Osteoblast (primary cell): ENCODE measurements at regions not wholly inside any gene's neighbourhood (a gene's known extent, or its start where the extent isn't known, plus 50 kb on each side); places are given as distances from the start of the nearest gene placed in this dataset.

ENCODE experiments used
- DNase-seq: peaks from one replicate; pipeline ENCODE4 v3.0.0; 2011; ENCODE audit warnings: low spot score, mixed read lengths; ENCODE audit not compliant: insufficient read length; ENCODE audit errors: missing footprints
- H2AFZ ChIP-seq: 2 replicates; pipeline ENCODE4 v1.6.0; 2011; ENCODE audit warnings: mild to moderate bottlenecking, low read length
- H3K27ac ChIP-seq: 2 replicates; pipeline ENCODE4 v1.5.1; 2011; ENCODE audit warnings: mild to moderate bottlenecking, low read depth, low read length, moderate library complexity
- H3K27me3 ChIP-seq: 2 replicates; pipeline ENCODE4 v1.6.0; 2012; ENCODE audit warnings: mild to moderate bottlenecking, control low read depth, inconsistent platforms, low read length, moderate library complexity; ENCODE audit not compliant: insufficient read depth
- H3K36me3 ChIP-seq: 2 replicates; pipeline ENCODE4 v1.5.1; 2011; ENCODE audit warnings: mild to moderate bottlenecking, low read length, control low read depth, moderate library complexity; ENCODE audit not compliant: insufficient read depth
- H3K4me1 ChIP-seq: 2 replicates; pipeline ENCODE4 v1.5.1; 2011; ENCODE audit warnings: mild to moderate bottlenecking, low read length, control low read depth, moderate library complexity; ENCODE audit not compliant: insufficient read depth
- H3K4me2 ChIP-seq: 2 replicates; pipeline ENCODE4 v1.6.0; 2011; ENCODE audit warnings: mild to moderate bottlenecking, low read length; ENCODE audit not compliant: insufficient read depth
- H3K4me3 ChIP-seq: fragments of 200-600 bp; sonication (generic); 3 replicates; pipeline ENCODE4 v1.5.1; 2012; ENCODE audit warnings: mild to moderate bottlenecking, low read length, inconsistent platforms; ENCODE audit not compliant: insufficient read depth
- H3K79me2 ChIP-seq: 2 replicates; pipeline ENCODE4 v1.6.0; 2012; ENCODE audit warnings: mild to moderate bottlenecking, low read length, control low read depth, inconsistent platforms; ENCODE audit not compliant: insufficient read depth
- H3K9me3 ChIP-seq: 2 replicates; pipeline ENCODE4 v1.5.1; 2011; ENCODE audit warnings: low read depth, low read length, control low read depth
- H4K20me1 ChIP-seq: 2 replicates; pipeline ENCODE4 v1.6.0; 2012; ENCODE audit warnings: mild to moderate bottlenecking, low read length, control low read depth; ENCODE audit not compliant: insufficient read depth
- TF ChIP-seq, protein P1 (sequence below): IDR thresholded peaks from 2 replicates; pipeline ENCODE4 v1.5.1; 2011; ENCODE audit warnings: mild to moderate bottlenecking, low read depth, low read length, moderate library complexity; ENCODE audit errors: extremely low read depth

DNA sequence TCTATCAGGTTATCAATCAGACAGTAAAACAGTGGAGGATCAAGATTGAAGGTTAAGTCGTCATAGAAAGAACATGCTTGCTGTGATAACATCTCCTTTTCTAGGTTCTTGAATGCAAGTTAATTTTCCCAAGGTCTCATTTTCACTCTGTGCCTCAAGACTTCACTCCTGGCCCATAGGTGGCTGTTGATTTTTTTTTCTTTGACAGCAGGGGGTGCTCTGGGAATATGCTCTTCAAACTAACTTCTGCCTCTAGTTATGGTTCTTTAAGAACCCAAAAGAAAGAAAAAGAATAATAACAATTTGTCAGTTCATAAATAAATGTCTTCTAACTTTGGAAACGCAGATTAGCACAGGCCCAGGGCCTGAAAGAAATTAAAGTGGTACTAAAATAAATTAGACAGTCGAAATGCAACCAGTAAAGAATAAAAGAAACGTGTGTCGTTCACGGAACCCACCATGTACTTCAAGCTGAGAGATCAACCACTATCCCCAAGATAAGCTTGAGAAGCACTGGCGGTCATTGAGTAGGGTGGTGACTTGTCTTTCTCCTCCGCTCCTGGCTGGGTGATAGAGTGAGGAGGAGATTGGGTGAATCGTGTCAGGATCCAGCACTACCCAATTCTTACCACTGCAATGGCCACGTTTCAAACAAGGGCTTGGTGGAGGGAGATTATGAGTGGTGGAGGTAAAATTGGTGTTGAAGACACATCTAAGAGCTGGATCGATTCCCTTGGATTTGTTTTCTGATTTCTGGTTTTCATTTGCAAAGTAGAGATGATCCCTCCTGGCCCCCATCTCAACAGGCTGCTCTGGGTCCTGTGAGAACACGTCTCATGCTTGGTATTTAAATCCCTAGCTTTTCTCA lies 93.4 kb upstream of the IRX4 start:
- Histone ChIP-seq H2AFZ (no peak overlapping the region), H3K9me3 (no peaks in the 10 kb centered on the region), H3K4me1 (no peaks in the 10 kb centered on the region), H3K4me3 (no peak overlapping the region), H3K79me2 (no peaks in the 10 kb centered on the region), H3K27me3 (no peaks in the 10 kb centered on the region), H4K20me1 (no peaks in the 10 kb centered on the region), H3K27ac (no peak overlapping the region), H3K36me3 (no peaks in the 10 kb centered on the region), H3K4me2 (no peak overlapping the region)
- TF ChIP-seq, protein P1, sequence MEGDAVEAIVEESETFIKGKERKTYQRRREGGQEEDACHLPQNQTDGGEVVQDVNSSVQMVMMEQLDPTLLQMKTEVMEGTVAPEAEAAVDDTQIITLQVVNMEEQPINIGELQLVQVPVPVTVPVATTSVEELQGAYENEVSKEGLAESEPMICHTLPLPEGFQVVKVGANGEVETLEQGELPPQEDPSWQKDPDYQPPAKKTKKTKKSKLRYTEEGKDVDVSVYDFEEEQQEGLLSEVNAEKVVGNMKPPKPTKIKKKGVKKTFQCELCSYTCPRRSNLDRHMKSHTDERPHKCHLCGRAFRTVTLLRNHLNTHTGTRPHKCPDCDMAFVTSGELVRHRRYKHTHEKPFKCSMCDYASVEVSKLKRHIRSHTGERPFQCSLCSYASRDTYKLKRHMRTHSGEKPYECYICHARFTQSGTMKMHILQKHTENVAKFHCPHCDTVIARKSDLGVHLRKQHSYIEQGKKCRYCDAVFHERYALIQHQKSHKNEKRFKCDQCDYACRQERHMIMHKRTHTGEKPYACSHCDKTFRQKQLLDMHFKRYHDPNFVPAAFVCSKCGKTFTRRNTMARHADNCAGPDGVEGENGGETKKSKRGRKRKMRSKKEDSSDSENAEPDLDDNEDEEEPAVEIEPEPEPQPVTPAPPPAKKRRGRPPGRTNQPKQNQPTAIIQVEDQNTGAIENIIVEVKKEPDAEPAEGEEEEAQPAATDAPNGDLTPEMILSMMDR, result no peak
- DNase-seq, result no peak

DNA sequence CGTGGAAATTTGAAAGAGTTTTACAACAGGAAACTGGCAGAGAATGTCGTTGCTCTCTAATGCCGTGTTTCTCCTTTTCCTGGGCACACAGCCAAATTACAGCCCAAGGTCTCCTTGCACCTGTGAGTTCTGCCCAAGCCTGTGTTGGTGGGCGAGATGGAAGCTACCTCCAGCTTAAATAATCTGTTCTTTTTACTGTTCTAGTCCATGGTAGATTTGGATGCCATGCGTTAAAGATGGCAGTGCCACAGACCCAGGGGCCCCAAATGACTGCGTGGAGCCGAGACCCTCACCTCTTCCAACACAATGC lies 92.6 kb upstream of the IRX4 start:
- Histone ChIP-seq H3K4me1 (no peaks in the 10 kb centered on the region), H3K4me2 (no peak overlapping the region), H4K20me1 (no peaks in the 10 kb centered on the region), H3K36me3 (no peaks in the 10 kb centered on the region), H3K9me3 (no peaks in the 10 kb centered on the region), H3K4me3 (no peak overlapping the region), H2AFZ (no peak overlapping the region), H3K27me3 (no peaks in the 10 kb centered on the region), H3K79me2 (no peaks in the 10 kb centered on the region), H3K27ac (no peak overlapping the region)
- TF ChIP-seq, protein P1, result no peak
- DNase-seq, result no peak

DNA sequence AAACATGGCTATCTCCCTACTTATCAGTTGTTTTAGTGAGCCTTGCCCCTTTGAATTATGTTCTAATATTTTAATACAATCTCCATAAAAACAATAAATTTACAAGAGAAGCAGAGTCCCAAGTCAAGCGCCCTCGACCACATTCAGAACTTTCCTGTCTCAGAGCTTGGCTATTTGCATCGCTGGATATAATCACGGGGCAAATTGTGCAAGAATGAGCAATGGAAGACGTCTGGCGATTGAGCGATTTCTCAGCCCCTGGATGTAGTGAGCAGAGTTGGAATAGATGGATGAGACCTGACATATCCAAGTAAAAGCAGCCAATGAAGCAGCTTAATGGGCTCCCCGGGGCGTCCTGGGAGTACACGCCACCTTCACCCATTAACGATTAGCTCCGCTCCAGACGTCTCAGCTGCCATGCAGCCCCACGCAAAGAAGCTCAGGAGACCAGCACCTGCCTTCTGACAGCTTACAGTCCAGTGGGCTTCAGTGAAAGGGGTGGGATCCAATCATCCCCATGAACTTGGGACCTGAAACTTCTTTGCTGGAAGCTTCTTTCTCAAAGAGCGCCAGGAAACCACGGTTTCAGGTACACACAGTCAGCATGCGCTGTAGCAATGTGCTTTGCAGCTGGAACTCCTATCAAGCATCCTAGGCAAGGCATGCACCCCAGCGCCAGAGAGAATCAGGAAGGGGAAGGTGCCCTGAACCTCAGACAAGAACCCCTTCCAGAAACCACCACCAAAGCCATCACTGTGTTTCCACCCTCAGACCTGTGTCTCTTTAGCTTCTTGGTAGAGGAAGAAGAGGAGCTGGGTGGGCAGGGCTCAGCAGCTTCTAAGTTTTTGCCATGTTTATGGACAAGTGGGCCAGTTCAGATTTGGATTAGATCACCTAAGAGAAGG lies 92.0 kb upstream of the IRX4 start:
- no peaks in the 10 kb centered on the region for H4K20me1 ChIP-seq
- no peak overlapping the region for H3K4me2 ChIP-seq
- H3K27ac ChIP-seq, result no peak overlapping the region
- H3K4me1 ChIP-seq, result no peaks in the 10 kb centered on the region
- no peaks in the 10 kb centered on the region for H3K27me3 ChIP-seq
- no peaks in the 10 kb centered on the region for H3K79me2 ChIP-seq
- no peak overlapping the region for H3K4me3 ChIP-seq
- H3K9me3 ChIP-seq, result no peaks in the 10 kb centered on the region
- no peak overlapping the region for H2AFZ ChIP-seq
- no peaks in the 10 kb centered on the region for H3K36me3 ChIP-seq
- no peak for DNase-seq
- TF ChIP-seq, protein P1, result no peak

DNA sequence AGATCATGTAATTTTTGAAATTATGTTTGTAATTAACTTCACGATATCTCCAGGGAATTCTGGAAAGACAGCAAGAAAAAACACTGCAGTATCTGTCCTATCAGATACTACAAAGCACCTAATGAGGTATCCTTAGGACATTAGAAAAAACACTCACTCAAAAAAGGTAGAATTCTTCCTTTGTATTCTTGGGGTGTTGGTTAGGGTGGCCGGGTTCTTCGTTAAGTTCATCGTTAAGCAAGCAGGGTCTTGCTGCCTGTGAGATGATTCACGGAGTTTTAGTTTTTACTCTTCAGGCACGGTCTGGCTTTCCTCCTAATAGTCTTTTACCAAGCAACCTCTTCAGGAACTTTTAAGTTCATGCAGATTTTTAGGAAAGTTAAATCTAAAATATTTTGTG lies 91.4 kb upstream of the IRX4 start:
- Histone ChIP-seq H3K4me2 (no peak overlapping the region), H3K4me3 (no peak overlapping the region), H3K9me3 (no peaks in the 10 kb centered on the region), H4K20me1 (no peaks in the 10 kb centered on the region), H3K4me1 (no peaks in the 10 kb centered on the region), H3K36me3 (no peaks in the 10 kb centered on the region), H3K27me3 (no peaks in the 10 kb centered on the region), H3K27ac (no peak overlapping the region), H2AFZ (no peak overlapping the region), H3K79me2 (no peaks in the 10 kb centered on the region)
- TF ChIP-seq, protein P1, result no peak
- no peak for DNase-seq
